ENCODE measurements at regions not wholly inside any gene's neighbourhood (a gene's known extent, or its start where the extent isn't known, plus 50 kb on each side); places are given as distances from the start of the nearest gene placed in this dataset.
"Not testable (repeated sequence)": the region's sequence is repeated elsewhere in the genome, so short reads cannot be mapped to it uniquely, and the experiment has no call there.

DNA sequence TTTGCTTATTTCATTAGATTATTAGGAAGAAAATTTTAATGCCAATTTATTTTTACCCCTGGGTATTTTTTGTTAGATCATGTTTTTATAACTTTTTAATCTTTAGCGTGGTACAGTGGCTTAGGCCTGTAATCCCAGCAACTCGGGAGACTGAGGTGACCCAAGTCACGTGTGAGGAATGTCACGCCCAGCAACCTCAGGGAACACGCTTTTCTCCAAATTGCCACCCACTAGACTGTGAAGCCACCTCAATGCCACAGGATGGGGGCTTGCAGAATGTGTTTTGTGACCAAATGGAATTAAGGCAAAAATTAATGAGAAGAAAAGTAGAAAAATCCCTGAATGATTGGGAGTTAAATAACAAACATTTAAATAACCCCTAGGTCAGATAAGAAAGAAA is 141.8 kb downstream of the LAT start:
- no peak for DNase-seq

DNA sequence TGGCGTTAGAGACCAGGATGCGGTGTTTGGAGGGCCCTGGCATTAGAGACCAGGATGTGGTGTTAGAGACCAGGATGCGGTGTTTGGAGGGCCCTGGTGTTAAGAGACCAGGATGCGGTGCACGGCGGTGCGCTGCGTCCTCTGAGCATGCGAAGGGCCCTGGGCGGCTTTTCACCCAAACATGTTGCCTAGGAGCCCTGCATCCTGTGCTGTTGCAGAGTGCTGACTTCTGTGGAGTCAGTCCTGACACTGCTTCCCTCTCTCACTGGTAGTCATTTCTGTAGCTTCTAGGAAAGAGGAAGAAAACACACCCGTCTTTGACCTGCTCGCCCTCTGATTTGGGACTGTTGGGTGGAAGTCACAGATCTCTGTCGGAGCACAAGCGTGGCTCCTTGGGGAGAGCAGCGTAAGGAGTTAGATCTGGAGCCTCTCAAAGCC is 141.2 kb downstream of the LAT start:
- peak; percentile 48 for DNase-seq

DNA sequence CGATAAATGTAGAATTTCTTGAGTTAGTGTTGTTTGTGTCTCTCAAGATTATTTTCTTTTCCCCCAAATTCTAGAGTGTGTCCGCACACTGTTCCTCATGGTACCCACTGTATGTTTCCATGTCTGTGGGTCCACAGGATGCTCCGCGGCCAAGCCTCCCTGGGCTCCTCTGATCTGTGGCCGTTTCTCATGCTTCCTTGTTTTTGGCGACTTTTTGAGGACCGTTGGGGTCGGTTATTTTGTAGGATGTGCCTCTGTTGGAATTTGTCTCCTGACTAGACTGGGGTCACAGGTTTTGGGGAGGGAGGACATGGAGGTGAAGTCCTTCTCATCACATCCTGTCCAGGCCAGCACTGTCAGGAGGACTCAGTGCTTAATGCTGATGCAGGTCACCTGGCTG is 140.0 kb downstream of the LAT start:
- DNase-seq = no peak

DNA sequence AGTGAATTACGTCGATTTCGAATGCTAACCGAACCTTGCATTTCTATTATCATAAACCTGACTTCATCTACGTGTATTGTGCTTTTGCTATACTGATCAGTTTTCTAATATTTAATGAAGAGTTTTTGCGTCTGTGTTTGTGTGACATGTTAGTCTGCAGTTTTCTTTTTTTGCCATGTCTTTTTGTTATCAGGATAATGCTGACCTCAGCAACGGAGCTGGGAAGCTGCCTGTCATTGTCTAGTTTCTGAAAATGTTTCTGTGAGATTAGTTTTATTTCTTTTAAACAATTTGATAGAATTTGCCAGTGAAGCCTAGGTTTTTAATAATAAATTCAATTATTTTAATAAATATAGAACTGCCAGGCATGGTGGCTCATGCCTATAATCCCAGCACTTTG is 139.3 kb downstream of the LAT start:
- DNase-seq = not testable (repeated sequence)

DNA sequence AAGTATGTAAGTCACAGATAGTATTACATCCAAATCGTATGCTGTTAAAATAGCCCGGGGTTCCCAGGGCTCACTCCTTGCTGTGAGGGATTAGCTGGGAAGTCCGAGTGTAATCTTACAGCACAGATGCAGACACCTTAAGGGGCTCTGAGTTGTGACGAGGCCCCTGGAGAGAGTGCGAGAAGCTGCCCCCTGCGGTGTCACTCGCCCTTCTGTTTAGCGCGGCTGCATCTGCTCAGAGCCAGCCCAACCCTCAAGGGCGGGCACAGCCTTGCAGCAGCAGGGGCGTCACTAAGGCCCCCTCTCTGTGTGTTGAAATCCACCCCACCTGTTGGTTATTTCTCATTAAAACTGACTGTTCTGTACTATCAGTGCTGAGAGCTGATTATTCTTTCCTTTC is 135.8 kb downstream of the LAT start:
- not testable (repeated sequence) for DNase-seq

DNA sequence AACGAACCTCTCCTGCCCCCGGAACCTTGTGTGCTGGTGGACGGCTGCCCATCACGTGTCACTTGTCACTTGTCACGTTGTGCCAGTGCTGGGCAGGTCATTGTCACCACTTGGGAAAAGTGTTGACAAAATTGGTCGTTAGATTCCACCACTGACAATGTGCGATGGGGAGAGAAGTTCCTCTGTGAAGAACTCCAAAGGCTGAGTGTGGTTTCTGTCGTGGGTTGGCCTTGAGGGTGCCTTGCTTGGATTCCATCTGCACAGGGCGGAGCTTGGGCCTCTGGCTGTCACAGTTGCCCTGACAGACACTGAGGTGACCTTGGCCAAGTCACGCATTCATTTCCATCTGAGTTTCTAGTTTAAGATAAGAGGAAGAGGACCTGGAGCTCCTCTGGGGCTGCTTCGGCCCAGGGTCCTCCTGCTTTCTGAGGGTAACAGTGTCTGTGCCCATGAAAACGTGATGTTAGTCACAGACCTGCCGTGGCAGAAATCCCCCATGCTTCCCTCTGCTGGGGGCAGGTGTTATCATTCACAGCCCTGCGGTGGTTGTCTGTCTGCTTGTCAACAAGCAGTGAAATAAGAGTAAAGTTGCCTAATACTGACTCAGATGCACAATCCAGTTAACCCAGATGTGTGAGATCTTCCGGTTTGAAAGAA is 133.6 kb downstream of the LAT start:
- DNase-seq = peak; percentile 61

DNA sequence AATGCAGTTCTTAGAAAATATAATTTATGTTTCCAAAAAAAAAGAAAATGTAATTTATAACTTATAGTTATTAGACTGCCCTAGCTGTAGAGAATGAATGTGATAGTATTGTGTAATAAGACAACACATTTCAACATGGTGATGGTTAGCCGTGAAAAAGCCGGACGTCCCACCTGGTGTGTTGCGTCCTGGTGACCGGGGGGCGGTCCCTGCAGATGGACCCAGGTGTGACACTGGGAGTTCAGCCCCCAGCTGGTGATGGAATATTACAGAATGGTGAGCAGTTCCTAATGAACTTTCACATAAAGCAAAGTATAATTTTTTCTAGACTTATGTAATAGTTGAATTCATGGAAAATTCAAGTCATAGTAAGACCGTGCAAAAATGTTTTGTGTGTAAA is 132.8 kb downstream of the LAT start:
- no peak for DNase-seq

DNA sequence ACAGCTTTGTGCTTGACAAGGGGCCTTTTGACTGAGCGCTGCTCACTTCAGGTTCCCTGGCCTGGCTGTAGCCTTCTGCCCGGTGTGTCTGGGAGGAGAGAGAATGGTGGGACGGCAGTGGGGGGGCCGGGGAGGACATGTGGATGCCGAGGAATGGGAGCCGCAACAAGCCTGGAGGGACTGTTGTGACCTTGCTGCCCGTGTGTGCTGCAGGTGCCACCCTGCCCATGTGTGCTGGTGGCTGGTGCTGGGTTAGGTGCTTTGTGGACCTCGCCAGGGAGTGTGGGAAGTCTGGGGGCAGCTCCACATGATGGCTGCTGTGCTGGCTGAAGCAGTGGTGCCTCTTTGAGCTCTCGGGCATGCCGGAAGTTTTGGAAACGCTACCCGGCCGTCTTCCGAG is 132.1 kb downstream of the LAT start:
- DNase-seq = no peak

DNA sequence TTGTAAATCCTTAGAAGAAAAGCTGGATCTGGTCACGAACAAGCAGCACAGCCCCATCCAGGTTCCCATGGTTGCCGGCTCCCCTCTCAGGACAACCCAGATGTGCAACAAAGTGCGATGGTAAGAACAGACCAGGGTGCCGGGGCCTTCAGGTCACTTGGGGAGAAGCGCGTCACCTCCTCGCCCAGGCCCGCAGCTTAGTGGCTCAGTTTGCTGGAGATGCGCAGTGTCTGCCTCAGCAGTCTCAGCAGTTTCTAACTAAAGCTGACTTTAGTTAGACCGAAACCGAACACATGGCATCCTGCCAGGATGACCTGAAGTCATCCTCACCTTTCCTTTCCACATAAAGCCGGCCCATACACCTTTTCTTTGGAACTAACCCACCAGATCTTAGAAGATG is 131.4 kb downstream of the LAT start:
- DNase-seq = not testable (repeated sequence)

DNA sequence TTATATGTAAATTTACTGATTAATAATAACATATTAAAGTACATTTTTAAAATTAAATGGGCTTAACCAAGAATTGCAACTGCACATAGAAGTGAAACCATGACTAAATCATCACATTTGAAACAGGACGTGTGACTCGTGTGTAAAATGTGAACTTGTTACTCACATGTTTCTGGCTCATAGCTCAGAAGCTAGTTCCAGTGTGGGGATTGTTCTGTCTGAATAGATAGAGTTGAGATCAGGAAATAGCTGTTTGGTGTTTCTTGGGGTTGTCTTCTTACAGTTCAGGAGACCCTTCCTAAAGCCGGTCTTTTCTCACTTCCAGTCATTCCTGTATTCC is 130.9 kb downstream of the LAT start:
- not testable (repeated sequence) for DNase-seq

DNA sequence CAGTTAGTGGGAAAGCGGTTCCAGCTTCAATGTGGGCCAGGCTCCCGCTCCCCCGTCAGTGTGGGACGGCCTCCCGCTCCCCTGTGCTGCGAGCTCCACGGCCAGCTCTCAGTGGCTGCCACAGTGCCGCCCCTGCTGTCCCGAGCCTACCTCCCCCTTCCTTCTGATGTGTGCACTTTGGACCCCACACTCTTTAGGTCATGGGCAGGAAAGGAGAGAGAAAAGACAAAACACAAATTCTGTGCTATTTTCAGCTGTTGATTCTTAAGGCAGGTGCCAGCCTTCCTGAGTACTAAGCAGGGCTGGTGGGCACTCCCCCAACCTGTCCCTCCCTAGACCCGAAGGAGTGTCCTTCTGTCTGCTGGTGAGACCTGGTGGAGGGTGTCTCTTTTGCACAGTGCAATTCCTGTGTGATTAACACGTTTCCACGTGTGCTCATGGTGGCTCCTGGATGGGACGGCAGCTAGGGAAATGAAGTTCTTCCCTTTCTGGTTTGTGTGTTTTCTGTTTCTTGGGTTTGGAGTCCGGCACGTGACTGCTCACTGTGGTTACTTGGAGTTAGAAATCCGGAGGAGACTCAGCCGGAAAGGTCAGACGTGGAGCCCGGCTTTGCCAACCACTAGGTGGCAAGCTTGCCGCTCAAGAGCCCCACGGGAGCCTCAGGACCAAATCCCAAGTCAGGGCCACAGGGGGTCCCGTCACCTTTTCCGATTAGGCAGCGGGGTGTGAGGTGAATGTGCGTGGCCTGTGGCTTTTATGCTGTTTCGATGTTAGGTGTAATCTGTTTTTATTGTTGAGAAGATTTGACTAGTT is 130.3 kb downstream of the LAT start:
- DNase-seq = not testable (repeated sequence)

DNA sequence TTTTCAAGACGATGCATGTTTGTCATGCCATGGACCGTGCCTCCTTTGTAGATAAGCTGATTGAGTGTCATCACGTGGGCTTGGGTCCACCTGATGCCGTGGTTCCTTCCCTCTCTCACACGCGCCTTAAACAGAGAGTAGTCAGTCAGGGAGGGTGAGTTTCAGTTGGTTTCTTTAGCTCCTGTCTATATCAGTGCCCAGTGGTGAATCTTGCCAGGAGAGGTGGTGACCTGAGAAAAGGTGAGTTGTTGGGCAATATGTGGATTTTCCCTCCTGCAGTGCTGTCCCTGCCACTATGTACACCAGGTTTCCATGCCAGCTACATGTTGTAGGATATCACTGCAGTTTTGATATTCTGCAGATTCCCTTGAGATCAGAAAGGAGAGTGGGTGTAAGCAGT is 129.7 kb downstream of the LAT start:
- DNase-seq = no peak

DNA sequence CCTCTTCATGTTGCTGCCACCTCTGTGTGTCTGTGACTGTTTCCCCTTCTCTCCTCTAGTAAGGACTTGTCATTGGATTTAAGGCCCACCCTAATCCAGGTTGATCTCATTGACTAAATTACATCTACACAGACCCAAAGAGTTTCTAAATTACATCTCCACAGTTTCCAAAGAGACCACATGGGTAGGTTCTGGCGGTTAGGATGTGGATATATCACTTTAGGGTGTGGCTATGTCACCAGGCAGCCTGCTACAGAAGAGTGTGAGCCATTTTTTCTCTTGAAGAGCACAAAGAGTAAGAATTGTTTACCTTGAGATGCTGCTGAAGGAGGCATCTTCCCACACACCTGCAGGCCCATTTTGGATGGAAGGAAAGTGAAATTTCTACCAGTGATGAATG is 128.6 kb downstream of the LAT start:
- DNase-seq = not testable (repeated sequence)

DNA sequence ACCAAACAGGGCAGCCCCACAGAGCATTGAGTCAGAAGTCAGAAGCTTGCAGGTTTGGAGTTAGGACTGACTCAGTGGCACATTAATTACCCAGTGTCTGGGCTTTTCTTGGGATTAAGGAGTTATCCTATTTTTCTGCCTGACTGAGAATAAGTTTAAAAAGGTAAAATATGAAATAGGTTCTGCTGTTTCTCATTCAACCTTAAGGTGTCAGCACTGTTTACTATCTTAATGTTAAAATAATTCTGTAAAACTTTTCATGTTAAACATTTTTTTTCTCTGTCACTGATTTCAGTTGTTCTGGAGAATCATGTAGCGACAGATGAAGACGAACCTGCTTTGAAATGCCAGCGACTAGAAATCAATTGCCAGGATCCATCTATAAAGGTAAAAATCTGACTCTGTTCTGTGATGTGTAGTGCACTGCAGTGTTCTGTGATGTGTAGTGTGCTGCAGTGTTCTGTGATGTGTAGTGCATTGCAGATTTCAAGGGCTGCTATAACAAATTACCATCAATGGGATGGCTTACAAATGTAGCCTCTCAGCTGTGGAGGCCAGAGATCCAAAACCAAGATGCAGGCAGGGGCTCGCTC is 128.0 kb downstream of the LAT start:
- DNase-seq = no peak

DNA sequence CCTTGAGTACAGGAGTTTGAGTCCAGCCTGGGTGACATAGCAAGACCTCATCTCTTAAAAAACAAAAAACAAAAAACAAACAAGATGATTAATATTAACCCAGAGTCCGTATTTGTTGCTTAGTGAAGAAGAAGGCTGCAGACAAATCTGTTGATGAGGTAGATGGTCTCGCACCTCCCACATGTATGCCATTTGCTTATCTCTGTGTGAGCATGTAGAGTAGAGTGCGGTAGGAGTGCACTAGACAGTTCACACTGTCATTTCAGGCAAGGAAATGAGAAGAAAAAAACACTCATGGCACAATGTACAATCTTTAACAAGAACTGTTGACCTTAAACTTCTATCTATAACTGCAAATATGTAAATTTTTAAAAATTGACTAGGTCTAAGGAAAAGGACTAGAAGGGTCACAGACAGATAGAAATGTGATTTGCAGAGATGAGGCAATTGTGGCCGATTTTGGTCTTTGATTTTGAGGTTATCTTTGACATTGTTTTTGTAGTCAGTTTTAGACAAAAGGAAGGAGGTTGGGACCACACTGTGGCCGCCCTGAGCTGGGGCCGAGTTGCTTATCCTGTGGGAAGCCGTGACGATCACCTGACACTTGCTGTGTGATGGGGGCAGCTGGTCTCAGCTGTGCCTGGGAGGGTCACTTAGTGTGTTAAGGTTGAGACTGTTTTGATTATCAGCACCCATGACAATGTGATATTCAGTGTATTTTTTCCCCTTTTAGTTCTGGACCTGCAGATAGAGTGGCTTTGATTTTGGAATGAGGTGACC is 127.2 kb downstream of the LAT start:
- not testable (repeated sequence) for DNase-seq

DNA sequence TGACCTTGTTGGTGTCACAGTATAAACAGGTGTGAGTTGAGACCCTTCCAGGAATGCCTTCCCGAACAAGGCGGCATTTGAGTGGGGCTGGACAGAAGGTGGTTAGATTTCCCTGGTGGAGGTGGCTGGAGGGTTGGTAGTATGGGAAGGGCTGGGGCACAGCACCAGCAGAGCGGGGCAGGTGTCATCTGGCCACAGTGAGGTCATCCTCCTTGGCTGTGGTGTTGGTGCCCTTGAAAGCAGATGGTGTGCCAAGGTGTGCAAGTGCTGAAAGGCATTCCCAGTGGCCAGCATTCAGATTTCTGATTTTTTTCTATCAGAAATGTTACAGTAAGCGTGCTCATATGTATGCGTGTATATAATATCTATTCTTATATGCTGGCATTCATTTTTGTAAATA is 126.6 kb downstream of the LAT start:
- no peak for DNase-seq

DNA sequence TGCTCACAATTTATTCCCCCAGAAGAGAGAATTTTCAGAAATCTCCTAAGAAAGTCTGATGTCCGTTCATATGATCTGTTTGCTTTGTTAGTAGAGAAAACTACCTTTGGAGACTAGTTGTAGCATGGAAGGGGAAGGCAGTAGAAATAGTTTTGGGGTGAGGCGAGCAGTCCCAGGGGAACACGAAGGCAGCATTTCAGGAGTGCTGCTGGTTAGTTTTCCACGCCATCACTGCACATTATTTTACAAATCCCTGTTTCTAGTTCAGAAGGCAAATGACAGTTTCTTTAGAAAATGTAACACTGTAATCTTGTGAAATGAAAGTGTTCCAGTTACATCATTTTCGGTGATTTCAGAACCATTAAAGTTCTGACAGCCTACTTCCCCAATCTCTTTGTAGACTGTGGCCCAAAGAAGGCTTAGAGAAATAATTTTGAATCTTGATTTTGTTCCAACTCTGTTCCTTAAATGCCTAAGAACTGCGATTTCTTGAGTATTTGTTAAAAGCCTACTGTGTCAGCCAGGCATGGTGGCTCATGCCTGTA is 123.8 kb downstream of the LAT start:
- not testable (repeated sequence) for DNase-seq

DNA sequence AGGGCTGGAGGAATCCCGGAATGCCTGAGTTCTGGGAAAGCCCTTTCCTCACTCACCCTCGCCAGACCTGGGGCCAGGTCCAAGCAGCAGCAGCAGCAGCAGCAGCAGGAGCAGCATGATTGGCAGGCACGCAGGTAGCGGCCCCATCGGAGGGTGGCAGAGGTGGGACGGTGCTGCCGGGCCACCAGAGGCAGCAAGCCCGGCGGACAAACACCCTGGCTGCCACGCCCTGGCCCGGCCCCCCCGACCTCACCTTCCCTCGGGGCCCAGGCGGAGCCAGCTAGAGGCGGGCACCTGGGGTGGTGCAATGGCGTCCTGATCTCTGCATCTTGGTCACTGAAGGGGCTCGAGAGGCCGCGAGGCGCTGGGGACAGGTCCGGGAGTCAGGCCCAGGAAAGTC is 122.4 kb downstream of the LAT start:
- DNase-seq = no peak

DNA sequence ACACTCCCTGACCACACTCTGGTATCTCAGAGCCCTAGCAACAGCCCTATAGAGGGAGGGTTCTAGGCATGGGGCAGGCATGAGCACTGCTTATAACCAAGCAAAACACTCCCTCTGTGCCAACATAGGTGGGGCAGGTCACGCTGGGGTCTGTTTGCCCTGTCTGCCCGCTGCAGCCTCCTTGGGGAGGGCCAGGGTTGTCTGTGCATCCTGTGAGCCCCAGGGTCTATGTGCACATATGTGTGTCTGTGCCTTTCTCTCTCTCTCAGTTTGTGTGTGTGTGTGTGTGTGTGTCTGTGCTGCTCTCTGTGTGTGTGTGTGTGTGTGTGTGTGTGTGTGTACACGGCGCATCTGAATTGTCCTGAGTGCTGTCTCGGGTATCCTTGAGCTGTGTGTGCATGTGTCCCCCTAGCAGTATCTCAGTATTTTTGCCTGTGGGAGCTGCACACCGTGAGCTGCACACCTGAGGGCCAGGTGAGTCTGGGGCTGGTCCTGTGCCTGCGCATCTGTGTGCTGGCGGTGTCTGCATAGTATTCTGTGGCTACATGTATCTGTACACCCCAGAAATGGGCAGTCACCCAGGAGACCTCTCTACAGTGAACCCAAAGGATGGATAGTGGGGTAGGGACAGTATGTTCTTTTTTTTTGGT is 121.5 kb downstream of the LAT start:
- not testable (repeated sequence) for DNase-seq

DNA sequence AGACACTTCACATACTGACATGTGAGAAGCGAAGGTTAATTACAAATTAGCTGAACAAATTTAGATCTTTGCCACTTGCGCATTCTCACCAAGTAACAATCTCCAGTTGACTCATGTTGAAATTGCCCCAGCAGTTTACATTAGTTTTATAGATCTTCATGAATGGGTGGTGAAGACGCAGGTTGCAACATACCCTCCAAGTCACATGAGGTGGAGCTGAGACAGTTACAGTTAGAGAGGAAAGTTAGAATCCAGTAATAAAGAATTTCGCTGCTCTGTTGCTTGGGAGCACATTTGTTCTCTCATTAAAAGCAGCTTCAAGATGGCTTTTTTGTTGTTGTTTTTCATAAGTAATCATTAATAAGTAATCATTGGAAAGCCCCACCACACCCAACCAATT is 119.7 kb downstream of the LAT start:
- DNase-seq = not testable (repeated sequence)

DNA sequence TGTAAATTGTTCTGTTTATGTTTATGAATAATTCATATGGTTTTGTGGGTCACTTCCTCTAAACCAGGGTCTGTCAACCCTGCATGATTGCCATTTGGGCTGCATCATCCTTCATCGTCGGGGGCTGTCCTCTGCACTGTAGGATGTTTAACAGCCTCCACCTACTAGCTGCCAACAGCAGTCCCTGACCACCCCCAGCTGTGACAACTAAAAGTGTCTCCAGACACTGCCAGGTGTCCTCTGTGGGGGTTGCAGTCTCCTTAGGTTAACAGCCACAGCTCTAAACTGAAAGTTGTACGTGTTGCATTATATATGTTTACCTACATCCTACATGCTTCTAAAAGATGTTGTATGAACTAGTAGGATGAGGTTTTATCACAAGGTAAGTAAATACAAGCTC is 113.1 kb downstream of the LAT start:
- not testable (repeated sequence) for DNase-seq
